Adrenal gland (tissue), 5 donors: ENCODE measurements at regions not wholly inside any gene's neighbourhood (a gene's known extent, or its start where the extent isn't known, plus 50 kb on each side); places are given as distances from the start of the nearest gene placed in this dataset.

ENCODE experiments used
- CTCF ChIP-seq, 6 experiments: fragments of 450-650 bp in 4 of 6; fragments of 200-600 bp in 2 of 6; sonication (generic) in 1 of 6; IDR thresholded peaks; 1 replicate in 5 of 6; 2 replicates in 1 of 6; pipeline versions ENCODE4 v1.5.1 to v1.8.0; 2016 to 2021; ENCODE audit warnings: antibody characterized with exemption in 6 of 6, mild to moderate bottlenecking in 2 of 6, moderate library complexity in 1 of 6
- POLR2A ChIP-seq, 2 donors: fragments of 450-650 bp; IDR thresholded peaks; one replicate each; pipeline ENCODE4 v1.6.1; 2017; ENCODE audit warnings: antibody characterized with exemption in 2 of 2, mild to moderate bottlenecking in 2 of 2, moderate library complexity in 1 of 2
- donor health status: DM: no; HTN: no; CAD: no.

DNA sequence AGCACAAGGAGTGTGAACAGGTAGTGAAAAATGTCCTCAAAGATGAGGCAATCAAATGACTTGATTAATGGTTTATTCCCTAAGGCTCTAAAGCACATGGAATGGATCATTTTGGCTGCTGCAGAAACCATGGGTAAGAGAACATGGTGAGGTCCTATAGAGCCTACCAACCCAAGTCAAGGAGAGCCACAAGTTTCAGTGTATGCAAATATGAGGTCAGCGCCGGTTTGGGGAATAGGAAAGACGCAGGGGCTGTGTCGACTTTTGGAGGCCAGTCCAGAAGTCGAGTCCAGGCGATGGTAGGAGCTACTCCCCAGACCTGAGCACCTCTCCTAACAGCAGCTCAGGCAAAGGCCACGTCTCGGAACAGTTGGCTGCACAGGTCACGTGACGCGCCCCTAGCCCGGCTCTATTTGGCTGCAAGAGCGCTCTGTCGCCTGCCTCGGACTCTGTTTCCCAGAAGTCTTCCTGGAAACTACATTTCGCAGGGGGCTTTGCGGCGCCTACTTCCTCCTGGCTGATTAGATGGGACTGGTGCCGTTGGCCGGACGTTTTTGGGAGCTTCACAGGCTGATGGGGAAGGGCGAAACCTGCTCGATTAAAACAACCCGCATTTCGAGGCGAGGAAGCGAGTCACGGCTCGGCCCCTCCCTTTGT is 74.4 kb upstream of the CHD6 start:
- TF ChIP-seq CTCF (IDR thresholded peaks at IDR 0.05) = no peak
- peak in 1 of 2 donors; percentile 49 for TF ChIP-seq POLR2A (IDR thresholded peaks at IDR 0.05)
